Stimulated activated CD4-positive, alpha-beta T cell treated with anti-CD3 and anti-CD28 coated beads, Interleukin-1b, Interleukin-23, amount 100 ng/mL, for 48 hours (primary cell): ENCODE measurements at regions not wholly inside any gene's neighbourhood (a gene's known extent, or its start where the extent isn't known, plus 50 kb on each side); places are given as distances from the start of the nearest gene placed in this dataset.

Experiments used
- DNase-seq: peaks from one replicate; pipeline ENCODE4 v3.0.0-alpha.2; 2020

DNA sequence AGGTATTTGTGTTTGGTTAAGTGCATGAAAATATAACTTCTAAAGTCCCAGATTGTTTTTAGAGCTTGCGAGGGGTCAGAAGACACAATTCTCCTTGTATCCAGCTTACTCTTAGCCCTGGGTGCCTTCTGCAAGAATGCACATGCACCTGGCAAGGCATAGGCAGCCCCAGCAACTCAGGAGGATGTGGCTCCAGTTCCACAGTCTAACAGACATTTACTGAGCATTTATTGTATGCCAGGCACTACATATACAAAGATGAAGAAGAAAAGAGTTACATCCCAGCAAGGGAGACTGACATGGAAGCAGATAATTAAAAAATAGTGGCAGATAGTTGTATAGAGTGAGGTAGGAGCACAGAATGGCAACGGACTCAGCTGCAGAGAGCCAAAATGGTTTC lies 101.1 kb upstream of the FRY start:
- DNase-seq: no peak

DNA sequence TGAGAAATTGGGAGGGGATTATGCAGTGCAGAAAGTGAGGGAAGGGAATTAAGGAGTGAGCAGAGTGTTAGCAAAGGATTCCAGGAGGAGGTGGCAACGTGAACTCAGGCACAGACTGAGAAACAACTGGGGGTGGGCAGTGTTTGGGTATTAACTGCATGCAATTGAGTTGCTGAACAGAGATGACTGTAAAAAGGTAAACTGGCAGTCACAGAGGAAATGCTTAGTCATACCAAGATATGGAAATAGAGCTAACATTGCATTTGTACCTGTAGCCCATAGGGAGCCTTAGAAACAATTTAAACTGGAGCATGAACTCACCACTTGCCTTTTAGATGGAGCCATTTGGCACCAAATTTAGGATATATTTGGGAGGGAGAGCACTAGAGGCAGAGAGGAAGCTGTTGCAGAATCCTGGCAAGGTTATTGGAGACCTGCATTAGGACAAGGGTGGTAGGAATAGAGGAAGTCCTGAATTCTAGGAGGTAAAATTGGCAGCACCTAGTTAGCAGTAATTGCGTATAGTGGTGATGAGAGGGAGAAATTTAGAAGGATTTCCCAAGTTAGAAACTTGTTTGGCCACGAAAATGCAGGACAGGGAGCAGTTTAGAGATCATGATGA lies 100.6 kb upstream of the FRY start:
- no peak for DNase-seq

DNA sequence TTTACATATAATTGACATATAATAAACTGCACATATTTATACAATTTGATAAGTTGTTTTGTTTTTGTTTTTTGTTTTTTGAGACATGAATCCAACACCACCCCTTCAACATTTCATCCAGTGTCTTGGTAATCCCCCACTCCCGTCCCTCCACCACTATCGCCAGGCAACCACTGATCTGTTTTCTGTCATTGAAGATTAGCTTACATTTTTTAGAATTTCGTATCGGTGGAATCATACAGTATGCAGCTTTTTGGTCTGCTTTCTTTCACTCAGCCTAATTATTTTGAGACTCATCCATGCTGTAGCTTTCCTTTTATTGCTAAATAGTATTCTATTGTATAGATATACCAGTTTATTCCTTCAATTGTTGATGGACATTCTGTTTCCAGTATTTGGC lies 94.1 kb upstream of the FRY start:
- DNase-seq: no peak

DNA sequence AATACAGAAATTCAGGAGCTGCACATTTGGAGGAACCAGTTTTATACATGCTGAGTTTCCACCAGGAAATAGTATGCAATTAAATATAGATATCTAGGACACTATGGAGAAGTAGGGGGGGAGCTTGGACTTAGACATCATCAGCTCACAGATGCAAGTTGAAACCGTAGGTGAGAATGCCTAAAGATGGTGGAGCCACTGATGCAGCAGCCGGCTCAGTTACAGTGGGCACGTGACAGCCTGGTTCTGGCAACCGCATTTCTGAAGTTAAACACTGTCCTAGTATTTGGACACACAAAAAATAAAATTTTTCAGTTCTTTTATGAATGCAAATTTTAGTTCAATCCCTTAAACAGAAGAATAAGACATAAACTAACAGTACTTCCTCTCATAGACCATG lies 91.5 kb upstream of the FRY start:
- DNase-seq: no peak

DNA sequence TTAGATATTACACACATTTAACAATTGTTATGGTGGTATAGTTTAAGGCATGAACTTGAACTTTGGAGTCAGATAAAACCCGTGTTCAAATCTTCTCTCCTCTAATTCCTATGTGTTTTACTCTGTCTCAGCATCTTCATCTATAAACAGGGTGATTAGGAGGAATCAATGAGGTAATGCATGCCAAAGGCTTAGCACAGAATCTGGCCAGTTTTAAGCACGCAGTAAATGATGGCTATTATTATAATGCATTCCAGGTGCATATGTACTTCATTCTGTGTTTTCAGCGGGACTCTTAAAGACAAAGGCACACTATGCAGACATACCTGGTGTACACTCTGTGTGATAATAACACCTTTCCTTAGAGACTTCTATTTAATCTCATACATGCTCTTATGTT lies 88.0 kb upstream of the FRY start:
- no peak for DNase-seq

DNA sequence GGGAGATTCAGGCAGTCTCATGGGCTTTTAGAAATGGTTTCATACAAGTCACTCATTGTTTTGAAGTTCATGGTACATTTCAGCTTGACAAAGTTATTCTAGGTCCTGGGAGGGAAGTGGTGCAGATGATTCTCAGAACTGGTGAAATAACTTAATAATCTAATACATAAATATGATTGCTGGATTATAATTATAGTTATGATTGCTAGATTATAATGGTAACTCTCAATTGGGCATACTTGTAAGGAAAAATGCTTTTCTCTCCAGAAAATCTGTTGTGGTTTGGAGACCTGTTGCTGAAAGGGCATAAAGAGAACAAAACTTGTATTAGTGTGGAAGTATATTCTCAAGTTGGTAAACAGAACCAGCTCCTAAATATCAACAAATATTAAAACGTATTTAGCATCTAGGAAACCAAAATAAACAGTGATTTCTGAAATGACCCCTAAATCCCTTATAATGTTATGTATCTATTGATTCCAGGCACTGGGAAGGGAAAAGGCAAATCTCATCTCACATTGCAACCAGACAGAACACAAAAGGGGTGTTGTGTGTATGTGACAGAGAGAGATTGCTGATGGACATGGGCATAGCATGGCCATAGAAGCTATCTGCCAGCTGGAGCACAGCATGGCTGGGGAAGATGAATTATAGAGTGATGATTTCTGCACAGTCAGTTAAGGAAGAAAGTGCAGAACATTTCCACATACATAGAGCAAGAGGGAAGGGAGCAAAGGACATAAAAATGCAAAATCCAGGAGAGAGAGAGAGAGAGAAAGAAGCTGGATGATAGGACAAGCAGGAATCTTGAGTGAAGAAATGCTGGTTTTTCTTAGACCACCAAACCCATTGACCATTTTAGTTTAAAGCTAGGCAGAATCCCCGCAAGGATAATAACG lies 87.1 kb upstream of the FRY start:
- DNase-seq: no peak

DNA sequence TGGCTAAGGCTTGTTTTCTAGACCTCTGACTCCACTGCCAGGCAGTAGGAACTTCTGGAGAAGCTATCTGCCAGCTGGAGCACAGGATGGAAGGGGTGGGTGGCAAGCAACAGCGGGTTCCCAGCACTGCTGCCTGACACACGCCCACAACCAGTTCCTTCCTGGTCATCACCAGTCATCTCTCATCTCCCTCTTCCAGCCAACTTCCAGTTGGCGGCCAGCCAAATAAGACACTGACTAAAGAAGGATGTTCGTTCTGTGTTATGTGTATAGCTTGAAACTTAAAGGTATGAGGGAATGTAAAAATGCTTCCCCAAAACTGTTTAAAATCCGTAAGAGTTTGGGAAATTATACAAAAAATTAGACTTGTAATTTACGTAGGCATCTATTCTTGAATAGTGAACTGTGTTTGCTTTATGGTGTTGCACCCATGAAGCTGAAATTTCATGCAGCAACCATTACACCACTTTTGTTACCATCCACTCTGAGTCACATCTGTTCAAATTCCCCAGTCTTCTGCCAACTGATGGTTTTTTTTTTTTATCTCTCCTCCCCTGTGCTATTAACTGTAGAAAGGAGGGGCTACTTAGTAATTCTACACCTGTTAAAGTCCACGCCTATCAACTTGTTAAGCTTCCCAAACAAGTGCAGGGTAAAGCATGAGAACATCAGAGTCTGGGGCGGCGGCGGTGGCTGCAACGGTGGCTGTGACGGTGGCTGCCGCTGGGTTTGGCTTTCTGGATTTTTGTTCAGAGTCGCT lies 86.2 kb upstream of the FRY start:
- DNase-seq: no peak

DNA sequence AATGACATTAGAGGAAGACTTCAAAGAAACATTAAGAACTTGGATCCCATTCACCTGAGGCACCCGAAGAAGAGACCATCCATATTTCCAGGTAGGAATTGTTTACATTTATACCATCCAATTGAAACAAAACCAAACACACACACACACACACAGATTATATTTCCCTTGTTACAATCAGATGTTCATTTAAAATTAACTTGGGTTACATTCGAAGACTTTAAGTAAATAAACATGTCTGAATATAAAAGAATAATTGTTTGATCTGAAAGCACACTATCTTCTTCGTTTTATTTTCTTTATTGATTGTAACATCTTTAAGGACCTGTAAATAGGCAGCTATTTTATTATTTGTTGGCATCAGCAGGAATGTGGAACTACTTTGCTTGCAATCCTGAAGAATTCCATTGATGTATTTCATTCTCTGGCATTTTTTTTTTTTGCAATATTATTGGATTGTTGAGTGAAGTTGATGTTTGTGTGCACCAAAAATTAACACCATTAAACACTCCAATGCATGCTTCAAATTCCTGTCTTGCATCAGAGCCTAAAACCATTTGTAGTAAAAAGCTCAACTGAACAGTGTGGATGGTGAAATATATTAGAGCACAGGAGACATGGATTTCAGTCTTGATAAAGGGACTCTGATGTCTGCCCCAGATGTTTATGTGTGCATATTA lies 85.3 kb upstream of the FRY start:
- no peak for DNase-seq

DNA sequence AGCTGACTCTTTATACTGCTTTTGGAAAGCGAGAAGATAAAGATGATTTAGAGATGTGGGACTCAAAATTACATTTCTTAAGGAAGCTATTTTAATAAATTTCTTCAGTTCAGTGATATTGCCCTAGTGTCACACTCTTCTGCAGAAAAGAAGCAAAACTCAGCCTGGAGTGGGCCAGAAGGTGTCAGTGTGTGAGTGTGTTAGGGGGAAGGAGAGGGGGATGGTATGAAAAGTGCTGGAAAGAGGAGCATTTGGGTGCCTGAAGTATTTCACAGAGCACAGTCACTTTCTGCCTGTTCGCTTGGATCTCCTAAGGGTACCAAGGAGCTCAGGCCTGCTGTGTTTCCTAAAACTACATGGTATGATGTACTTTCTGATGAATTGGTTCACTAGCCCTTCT lies 84.5 kb upstream of the FRY start:
- DNase-seq: no peak

DNA sequence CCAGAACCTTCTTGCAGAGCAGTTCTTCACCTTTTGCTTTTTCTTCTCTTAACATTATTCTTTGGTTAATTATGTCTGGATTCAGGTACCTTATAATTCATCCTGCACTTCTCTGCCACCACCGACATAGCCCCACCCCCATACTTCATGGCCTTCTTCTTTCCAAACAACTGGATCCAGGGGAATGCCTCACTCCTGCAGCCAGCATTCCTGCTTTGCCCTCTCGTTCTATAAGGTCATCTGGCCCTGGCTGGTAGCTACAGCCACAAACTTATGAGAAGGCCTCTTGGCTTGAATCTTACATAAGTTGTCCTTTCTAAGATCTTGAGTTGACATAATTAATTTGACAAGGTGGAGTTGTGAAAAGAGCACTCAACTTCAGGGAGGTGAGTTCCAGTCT lies 84.1 kb upstream of the FRY start:
- no peak for DNase-seq

DNA sequence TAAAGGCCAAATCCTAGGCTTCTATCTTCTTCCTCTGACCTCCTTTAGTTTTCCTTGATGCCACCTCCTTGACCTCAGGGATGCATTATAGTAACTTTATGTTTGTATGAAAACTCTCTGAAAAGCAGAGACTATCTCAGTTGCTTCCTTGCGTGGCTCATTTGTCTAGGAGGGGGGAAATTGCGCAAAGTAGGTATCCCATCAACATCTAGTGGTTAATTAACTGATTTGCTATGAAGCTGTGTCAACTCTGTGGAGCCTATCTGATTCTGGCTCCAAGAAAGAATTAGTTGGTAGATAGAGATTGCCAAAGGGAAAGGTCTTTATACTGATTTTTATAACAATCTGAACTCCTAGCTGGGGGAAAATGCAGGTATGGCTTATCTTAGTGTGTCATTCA lies 82.1 kb upstream of the FRY start:
- DNase-seq: no peak

DNA sequence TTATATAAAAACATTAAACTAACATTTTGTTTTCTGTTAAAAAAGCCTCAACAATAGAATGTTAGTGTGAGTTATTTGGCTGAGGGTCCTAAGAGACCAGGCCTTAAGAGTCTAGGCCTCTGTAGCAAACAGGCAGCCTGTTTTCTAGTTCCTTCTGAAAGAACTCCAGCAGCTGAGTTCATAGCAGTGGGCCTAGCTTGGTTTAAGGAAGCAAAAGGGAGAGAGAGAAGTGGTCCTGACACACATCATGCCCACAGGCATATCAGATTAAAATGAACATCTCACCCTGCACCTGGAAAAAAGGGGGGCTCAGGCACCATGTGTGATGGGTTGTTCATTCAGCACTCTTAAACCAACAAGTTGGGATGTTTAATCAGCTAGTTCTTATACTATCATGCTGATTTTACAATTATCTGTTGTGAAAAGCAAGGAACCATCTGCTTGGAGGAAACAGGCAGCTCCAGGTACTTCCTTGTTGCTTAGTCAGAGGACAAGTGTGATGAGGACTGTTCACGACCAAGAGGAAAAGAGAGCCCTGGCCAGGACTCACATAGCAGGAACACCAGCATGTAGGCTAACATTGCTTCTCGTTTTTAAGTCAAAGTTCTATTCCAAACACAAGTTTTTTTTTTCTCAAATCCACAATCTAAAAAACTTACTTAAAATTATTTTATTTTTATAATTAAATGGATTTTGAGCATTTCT lies 81.3 kb upstream of the FRY start:
- no peak for DNase-seq

DNA sequence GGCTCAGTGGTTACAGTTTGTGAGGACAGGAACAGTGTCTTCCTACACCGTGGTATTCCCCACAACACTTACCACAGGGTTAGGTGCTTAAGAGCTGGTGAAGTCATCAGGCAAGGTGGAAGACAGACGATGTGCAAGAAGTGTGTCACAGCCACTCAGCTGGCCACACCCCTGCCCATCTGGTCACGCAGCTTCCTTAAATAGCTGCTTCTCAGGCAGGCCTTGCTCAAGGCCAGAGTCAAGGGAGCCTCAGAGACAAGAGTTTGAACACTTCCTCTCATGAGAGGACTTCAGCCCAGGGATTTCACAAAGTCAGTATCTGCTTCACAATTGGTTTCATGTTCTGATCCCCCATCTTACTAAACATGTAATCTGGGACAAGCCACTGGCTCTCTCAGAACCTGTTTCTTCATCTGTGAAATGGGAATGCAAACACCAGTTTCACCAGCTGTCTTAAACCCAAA lies 80.3 kb upstream of the FRY start:
- no peak for DNase-seq

DNA sequence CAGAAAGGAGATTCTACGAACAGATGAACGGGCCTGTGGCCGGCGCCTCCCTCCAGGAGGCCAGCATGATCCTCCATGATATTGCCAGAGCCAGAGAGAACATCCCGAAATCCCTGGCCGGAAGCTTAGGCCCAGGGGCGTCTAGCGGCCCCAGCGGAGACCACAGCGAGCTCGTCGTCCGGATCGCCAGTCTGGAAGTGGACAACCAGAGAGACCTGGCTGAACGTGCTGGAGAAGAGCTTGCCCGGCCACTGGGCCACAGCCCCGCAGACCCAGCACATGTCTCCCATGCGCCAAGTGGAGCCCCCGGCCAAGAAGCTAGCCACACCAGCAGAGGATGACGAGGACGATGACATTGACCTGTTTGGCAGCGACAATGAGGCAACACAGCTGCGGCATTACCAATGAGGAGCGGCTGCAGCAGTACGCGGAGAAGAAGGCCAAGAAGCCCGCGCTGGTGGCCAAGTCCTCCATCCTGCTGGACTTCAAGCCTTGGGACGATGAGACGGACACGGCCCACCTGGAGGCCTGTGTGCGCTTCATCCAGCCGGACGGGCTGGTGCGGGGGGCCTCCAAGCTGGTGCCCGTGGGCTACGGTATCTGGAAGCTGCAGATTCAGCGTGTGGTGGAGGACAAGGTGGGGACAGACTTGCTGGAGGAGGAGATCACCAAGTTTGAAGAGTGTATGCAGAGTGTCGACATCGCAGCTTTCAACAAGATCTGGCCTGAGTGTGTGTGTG lies 78.8 kb upstream of the FRY start:
- no peak for DNase-seq

DNA sequence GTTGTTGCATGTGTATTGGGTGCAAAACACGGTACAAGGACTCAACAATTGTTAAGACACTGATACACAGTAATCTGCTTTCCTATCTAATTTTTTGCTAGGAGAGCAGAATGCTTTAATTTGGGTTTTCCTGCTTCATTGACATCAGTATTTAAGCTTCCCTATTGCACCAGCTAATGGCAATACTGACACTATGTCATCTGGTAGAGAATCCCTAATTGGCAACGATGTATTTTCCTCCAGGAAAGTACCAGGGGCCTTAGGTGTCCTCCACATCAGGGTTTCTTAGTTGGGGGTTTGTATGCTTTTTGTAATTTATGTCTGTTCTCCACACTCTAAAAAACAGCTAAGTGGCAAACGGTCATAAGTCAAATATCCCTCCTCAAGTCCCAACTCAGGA lies 76.5 kb upstream of the FRY start:
- no peak for DNase-seq

DNA sequence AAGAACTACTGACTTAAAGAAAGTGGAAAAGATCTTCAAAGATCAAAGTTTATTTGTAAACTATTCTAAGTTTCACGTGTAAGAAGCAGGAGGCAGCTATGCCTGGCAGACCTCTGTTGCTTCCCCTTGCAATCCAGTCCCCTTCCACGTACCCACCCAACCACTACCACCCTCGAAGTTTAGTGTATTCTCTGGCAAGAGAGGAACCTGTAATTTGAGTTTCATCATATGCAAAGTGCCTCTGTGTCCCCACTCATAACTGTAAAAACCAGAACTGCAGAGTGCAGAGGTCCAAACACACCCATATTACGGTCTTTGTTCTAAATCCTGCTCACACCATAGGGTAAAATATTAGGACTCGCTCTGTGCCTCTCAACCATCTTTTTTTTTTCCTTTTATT lies 75.8 kb upstream of the FRY start:
- no peak for DNase-seq

DNA sequence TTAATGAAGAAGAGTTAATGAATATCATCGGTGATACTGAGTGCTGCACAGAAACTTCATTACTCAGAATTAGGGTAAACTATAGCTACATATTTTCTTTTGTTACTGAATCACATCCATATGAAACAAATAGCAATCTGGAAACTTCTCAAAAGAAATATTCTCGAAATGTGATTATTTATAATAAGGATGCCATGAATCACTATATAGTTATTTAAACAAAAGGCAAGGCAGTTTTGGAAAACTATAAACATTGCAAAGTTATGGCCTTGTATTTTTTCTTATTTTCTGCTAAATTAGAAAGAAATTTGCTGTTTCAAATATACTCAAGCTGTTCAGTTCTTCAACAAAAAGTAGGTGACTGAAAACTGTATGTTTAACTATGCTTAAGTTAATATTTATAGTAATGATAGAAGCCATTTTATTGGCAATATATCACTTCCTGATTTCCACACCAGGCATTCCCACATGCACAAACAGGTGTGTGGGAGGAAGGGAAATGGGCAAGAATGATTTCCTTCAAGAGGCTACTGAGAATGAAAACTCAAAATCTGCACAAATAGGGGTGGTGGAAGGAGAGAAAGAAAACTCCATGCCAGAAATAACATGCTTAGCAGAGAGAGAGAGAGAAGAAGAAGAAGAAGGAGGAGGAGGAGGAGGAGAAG lies 74.5 kb upstream of the FRY start:
- DNase-seq: no peak

DNA sequence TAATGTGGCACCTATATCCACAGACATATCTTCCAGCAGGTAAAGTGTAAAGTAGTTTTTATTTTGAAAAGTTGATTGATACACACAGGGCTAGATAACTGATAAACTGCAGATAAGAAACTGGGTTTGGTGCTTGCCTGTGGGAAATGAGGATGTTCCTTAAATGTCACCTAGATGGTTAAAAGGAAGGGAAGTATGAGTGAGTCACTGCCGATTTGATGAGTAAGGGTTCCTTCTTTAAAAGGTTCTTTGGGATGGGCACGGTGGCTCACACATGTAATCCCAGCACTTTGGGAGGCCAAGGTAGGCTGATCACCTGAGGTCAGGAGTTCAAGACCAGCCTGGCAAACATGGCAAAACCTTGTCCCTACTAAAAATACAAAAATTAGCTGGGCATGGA lies 73.8 kb upstream of the FRY start:
- DNase-seq: no peak

DNA sequence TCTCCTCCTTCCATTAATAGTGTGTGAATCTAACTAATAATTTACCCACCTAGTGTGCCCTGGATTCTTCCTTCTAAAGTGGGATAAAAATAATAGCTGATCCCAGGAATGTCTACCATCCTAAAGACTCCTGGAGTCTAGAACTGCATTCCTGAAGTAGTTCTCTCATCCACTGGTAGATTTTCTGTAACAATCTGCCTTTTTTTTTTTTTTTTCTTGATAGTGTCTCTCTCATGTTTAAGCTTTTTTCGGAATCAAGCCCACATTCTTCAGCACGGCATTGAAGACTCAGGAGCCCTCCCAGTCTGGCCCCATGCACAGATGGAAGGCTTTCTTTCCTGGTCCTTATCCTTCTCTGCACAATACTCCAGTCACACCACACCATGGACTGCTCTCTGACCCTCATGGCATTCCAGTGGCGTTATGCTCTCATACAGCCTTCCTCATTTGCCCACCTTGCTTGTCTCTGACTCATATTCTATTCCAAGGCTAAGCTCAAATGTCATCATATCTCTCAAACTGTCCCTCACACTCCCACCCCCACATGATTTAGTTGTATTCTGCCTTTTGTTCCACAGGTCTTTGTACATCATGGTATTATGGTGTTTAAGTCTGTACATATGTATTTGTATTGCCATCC lies 68.7 kb upstream of the FRY start:
- DNase-seq: no peak

DNA sequence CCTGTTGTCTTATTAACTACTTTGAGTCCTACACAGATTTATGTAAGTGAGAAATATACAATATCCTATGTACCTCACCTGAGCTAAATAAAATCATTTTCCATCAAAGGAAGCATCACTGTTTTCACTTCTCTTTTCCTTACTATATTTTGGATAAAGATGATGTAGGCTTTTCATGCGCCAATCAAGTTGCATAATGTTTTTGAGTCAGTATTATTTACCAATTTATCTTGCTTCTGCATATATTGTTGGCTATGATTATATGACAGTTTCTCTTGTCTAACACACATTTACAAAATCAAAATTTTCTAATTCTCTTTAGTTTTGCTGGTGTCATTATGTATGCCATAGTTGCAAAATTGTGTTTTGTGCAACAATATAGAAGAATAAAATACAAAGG lies 67.9 kb upstream of the FRY start:
- no peak for DNase-seq

DNA sequence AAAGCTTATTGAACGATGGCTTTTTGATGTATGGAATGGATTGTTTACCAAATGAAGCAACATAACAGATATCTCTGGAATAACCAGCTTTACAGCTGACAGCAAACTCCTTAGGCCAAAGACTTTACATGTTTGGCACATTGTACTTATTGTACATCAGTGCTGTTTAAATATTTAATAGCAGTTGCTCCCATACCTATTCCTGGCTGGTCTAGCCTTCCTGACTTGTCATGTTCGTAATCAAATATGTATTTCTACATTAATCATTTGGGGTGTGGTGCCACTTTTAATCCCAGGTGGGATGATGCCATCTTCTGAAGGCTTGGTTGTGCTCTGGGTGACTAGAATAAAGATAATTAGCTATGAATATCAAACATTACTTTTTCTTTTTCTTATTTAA lies 67.4 kb upstream of the FRY start:
- no peak for DNase-seq
